IgD-negative memory B cell (primary cell): ENCODE measurements at regions not wholly inside any gene's neighbourhood (a gene's known extent, or its start where the extent isn't known, plus 50 kb on each side); places are given as distances from the start of the nearest gene placed in this dataset.

Experiments
- H3K27ac Mint-ChIP-seq, 3 donors: one replicate each; pipeline ENCODE4 v1.8.0; 2020 to 2022; ENCODE audit warnings: mild to moderate bottlenecking in 3 of 3, mixed read lengths in 3 of 3, moderate library complexity in 1 of 3
- H3K27me3 Mint-ChIP-seq: one replicate; pipeline ENCODE4 v1.8.0; 2021; ENCODE audit warnings: mixed read lengths
- H3K36me3 Mint-ChIP-seq: one replicate; pipeline ENCODE4 v1.8.0; 2020; ENCODE audit warnings: mild to moderate bottlenecking, mixed read lengths
- H3K4me1 Mint-ChIP-seq, 3 donors: one replicate each; pipeline ENCODE4 v1.8.0; 2020 to 2022; ENCODE audit warnings: mixed read lengths in 3 of 3, mild to moderate bottlenecking in 1 of 3
- H3K4me3 Mint-ChIP-seq, 4 donors: one replicate each; pipeline ENCODE4 v1.8.0; 2020 to 2022; ENCODE audit warnings: mild to moderate bottlenecking in 4 of 4, mixed read lengths in 4 of 4, moderate library complexity in 3 of 4
- H3K9me3 Mint-ChIP-seq, 3 donors: one replicate each; pipeline ENCODE4 v1.8.0; 2020 to 2021; ENCODE audit warnings: mixed read lengths in 3 of 3, mild to moderate bottlenecking in 1 of 3

DNA sequence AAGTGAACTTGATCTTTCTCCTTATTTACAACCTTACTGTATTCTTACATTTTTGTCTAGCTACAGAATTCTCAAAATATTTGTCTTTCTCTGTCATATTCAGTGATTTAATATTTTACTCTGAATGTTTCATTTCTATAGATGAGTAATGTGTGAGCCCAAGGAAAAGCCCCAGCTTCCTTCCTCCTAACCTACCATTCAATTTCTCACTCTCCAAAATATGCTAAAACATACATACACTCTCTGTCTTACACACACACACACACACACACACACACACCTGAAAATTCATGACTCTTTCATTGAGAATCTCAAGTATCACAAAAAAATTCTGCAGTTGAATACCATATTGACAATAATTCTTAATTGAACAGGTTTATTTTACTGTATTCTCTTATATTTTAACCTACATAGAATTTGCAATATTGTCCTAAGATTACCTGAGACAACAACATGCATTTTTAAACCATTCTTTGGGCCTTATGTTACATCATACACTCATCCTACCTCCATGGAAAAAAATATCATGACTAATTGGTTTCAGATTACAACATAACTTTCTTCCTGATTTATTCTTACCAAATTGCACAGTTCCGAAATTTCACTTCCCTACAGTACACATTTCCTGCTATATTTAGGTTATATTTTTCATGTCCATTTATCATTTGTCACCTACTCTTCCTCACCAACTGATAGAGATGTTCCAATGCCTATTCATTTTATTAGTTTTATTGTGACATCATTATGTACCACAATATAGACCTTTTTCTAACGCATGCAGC, 1965.6 kb upstream of the PCDH20 start:
- peaks cover 0 to under 1% (median 0%) of the 10 kb centered on the region in 3 donors for H3K4me1 Mint-ChIP-seq
- no peak overlapping the region for H3K4me3 Mint-ChIP-seq
- H3K27me3 Mint-ChIP-seq, result no peaks in the 10 kb centered on the region
- H3K9me3 Mint-ChIP-seq, result peaks cover 2 to 11% (median 2%) of the 10 kb centered on the region in 3 donors
- H3K36me3 Mint-ChIP-seq, result no peaks in the 10 kb centered on the region
- H3K27ac Mint-ChIP-seq, result no peak overlapping the region

DNA sequence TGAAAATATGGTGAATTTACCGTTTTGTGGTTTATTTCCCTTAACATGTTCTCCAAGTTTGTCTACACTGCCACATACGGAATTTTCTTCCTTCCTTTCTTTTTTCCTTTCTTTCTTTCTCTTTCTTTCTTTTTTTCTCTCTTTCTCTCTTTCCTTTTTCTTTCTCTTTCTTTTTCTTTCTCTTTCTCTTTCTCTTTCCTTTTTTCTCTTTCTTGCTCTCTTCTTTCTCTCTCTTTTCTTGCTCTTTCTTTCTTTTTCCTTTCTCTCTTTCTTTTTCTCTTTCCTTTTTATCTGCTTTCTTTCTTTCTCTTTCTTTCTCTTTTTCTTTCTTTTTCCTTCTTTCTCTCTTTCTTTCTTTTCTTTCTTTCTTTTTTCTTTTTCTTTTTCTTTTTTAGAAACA, 1962.3 kb upstream of the PCDH20 start:
- H3K4me1 Mint-ChIP-seq, result peaks cover 0 to 1% (median 0%) of the 10 kb centered on the region in 3 donors
- H3K27me3 Mint-ChIP-seq, result no peaks in the 10 kb centered on the region
- peaks cover 2 to 12% (median 3%) of the 10 kb centered on the region in 3 donors for H3K9me3 Mint-ChIP-seq
- no peak overlapping the region for H3K4me3 Mint-ChIP-seq
- no peak overlapping the region for H3K27ac Mint-ChIP-seq
- no peaks in the 10 kb centered on the region for H3K36me3 Mint-ChIP-seq

DNA sequence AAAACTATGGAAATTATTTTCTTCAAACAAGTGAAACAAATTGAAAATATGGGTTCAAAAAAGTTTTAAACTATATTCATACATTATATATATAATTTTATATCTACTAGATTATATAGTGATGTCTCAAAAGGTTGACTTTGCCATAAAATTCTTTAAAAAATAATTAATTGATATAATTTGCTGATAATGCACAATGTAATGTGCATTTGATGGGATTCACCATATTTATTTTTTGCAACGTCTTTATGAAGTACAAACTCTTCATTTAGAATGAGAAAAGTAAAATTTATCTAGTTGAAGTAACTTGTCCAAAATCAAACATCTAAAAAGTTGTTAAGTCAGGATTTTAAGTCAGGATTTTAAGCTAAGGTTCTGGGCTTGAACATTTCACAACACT, 1954.5 kb upstream of the PCDH20 start:
- H3K4me1 Mint-ChIP-seq, result no peaks in the 10 kb centered on the region
- no peak overlapping the region for H3K27ac Mint-ChIP-seq
- no peaks in the 10 kb centered on the region for H3K36me3 Mint-ChIP-seq
- H3K4me3 Mint-ChIP-seq, result no peak overlapping the region
- peaks cover 0 to 8% (median 0%) of the 10 kb centered on the region in 3 donors for H3K9me3 Mint-ChIP-seq
- no peaks in the 10 kb centered on the region for H3K27me3 Mint-ChIP-seq

DNA sequence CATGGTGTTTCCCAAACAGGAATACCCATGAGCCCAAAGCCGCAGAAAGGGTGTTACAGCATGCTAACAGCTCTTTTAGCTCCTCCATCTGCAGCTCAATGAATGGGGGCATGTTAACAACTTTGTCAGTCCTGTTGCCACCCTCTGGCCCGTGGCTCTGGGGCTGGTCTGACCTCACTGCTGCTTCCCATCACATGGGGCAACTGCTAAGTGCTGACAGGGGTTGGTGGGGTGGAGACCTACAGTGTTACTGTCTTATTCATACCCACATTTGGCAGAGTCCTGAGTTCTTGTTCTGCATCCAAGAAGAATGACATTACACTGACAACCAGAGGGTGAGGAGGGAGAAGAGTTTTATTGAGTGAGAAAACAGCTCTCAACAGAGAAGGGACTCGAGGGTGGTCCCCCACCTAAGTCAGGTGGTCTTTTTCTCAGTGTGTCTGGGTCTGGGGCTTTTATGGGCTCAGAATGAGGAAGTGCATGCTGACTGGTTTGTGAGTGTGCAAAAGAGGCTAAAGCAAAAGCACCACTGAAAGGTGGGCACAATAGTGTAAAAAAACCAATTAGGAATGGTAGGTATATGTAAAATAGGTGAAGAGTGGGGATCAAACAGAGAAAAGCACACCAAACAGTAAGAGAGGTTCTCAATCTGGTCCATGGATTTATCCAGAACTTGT, 1952.0 kb upstream of the PCDH20 start:
- Mint-ChIP-seq H3K36me3 (no peaks in the 10 kb centered on the region), H3K9me3 (peaks cover 0 to 6% (median 0%) of the 10 kb centered on the region in 3 donors), H3K27me3 (no peaks in the 10 kb centered on the region), H3K27ac (no peak overlapping the region), H3K4me1 (no peaks in the 10 kb centered on the region), H3K4me3 (no peak overlapping the region)

DNA sequence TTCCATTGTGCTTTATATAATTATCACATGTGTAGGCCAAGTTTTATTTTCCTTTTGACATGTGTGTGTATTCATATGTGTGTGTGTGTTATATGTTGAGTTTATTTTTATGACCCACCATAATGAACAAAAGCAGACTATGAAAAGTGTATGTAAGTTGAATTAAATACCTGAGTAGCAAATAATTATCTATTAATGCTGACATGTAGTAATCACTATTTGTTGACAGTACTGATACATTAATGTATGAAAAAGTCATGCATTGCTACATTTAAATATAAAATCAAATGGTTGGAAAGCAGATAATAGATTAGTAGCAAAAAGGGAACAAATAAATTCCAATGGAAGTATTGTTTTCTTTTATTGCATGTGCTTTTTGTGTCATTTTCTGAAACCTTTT, 1948.5 kb upstream of the PCDH20 start:
- no peak overlapping the region for H3K27ac Mint-ChIP-seq
- H3K4me1 Mint-ChIP-seq, result no peaks in the 10 kb centered on the region
- no peak overlapping the region for H3K4me3 Mint-ChIP-seq
- no peaks in the 10 kb centered on the region for H3K36me3 Mint-ChIP-seq
- H3K9me3 Mint-ChIP-seq, result peaks cover 0 to 6% (median 0%) of the 10 kb centered on the region in 3 donors
- no peaks in the 10 kb centered on the region for H3K27me3 Mint-ChIP-seq

DNA sequence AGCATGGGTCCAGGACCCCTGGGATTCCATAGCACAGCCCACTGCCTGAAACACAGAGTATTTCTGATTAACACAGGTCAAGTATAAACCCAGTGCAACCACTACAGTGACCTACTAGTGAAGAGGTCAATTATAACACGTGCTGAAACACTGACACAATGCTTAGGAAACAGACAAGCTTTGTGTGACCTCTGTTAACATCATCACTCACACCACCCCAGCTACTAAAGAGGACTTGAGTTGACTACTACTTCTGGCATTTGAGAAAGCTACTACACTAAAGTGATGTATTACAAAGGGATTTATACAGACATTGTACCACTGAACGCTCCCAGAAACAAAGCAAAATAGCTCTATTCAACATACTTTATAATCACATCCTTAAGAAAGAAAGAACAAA, 1935.9 kb upstream of the PCDH20 start:
- Mint-ChIP-seq H3K27ac (no peak overlapping the region), H3K36me3 (no peaks in the 10 kb centered on the region), H3K4me3 (no peak overlapping the region), H3K4me1 (no peaks in the 10 kb centered on the region), H3K27me3 (no peaks in the 10 kb centered on the region), H3K9me3 (peaks cover 0 to 5% (median 0%) of the 10 kb centered on the region in 3 donors)

DNA sequence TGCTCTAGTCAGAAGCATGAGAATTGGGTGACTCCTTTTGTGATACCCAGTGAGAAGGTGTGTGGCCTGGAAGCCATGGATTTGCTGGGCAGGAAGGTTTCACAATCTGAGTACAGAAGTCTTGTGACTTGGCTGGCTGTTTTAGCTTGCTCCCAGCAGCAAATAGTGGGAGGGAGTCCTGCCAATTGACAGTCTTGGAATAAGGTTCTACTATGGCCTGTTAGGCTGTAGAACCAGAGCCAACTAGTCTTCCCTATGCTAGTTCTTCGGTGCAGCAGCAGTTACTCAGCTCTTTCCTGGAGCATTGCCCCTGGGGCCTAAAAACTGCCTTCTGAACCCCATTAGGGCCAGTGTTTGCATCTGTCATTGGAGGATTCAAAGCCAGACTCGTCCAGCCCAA, 1935.4 kb upstream of the PCDH20 start:
- Mint-ChIP-seq H3K9me3 (peaks cover 0 to 6% (median under 1%) of the 10 kb centered on the region in 3 donors), H3K4me3 (no peak overlapping the region), H3K27me3 (no peaks in the 10 kb centered on the region), H3K27ac (no peak overlapping the region), H3K4me1 (no peaks in the 10 kb centered on the region), H3K36me3 (no peaks in the 10 kb centered on the region)

DNA sequence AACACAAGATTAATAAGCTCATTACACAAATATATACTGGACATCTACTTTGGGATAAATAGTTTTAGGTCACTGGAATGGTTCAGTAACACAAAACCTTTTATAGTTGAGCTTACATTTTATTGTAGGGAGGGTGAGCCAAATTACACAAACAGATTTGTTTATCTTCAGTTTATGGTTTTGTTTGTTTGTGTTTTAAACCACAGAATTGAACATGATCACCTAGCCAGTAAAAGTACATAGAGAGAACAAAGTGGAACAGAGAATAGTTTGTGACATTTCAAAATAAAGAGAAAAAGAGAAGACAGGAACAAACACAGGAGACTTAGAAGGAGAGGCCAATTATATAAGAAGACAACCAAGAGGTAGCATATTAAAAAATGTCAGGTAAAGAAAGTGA, 1930.2 kb upstream of the PCDH20 start:
- Mint-ChIP-seq H3K27me3 (no peaks in the 10 kb centered on the region), H3K27ac (no peak overlapping the region), H3K4me3 (no peak overlapping the region), H3K36me3 (no peaks in the 10 kb centered on the region), H3K4me1 (no peaks in the 10 kb centered on the region), H3K9me3 (peaks cover 0 to 10% (median 7%) of the 10 kb centered on the region in 3 donors)

DNA sequence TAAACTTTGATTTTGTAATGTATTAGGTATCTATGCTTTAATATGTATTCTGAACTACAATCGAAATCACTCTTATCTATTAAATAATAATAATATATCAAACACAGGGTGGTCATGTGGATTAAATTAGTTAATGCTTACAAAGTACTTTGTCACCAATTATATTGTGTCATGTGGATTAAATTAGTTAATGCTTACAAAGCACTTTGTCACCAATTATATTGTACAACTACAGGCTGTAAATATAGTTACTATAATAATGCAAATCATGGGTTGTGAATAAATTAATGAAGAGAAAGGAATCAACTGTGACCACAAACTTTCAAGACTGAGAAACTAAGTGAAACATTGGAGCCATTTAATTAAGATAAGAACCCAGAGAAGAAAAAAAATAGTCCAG, 1929.1 kb upstream of the PCDH20 start:
- no peaks in the 10 kb centered on the region for H3K27me3 Mint-ChIP-seq
- no peaks in the 10 kb centered on the region for H3K36me3 Mint-ChIP-seq
- H3K9me3 Mint-ChIP-seq, result peaks cover 0 to 10% (median 7%) of the 10 kb centered on the region in 3 donors
- no peak overlapping the region for H3K4me3 Mint-ChIP-seq
- H3K27ac Mint-ChIP-seq, result no peak overlapping the region
- H3K4me1 Mint-ChIP-seq, result no peaks in the 10 kb centered on the region

DNA sequence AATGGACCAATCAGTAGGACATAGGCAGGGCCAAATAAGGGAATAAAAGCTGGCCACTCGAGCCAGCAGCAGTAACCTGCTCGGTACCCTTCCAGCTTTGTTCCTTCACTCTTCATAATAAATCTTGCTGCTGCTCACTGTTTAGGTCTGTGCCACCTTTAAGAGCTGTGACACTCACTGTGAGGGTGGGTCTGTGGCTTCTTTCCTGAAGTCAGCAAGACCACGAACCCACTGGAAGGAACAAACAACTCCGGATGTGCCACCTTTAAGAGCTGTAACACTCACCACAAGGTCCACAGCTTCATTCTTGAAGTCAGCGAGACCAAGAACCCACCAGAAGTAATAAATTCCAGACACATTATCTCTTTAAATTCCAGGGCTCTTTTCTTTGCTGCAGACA, 1922.3 kb upstream of the PCDH20 start:
- Mint-ChIP-seq H3K36me3 (no peaks in the 10 kb centered on the region), H3K9me3 (peaks cover 0 to 5% (median 4%) of the 10 kb centered on the region in 3 donors), H3K4me3 (no peak overlapping the region), H3K27ac (no peak overlapping the region), H3K27me3 (no peaks in the 10 kb centered on the region), H3K4me1 (no peaks in the 10 kb centered on the region)

DNA sequence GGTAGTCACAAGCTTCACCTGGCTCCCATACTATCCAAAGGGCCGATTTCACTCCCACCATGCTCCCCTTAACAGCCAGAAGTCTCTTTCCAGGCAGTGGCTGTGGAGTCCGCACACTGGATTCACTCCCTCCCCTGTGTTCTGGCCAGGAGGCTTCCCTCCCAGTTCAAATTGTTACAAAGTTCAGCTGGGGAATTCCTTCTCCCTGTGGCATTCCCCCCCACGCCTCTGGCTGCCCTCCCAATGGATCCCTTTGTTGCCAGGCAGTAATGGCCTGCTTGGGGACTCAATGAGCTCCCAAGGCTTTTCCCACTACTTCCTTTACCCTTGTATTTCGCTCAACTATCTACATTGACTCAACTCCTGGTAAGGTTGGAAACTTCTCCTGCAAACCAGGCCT, 1921.4 kb upstream of the PCDH20 start:
- Mint-ChIP-seq H3K9me3 (peaks cover 0 to 8% (median 4%) of the 10 kb centered on the region in 3 donors), H3K4me3 (no peak overlapping the region), H3K4me1 (no peaks in the 10 kb centered on the region), H3K27ac (no peak overlapping the region), H3K36me3 (no peaks in the 10 kb centered on the region), H3K27me3 (no peaks in the 10 kb centered on the region)

DNA sequence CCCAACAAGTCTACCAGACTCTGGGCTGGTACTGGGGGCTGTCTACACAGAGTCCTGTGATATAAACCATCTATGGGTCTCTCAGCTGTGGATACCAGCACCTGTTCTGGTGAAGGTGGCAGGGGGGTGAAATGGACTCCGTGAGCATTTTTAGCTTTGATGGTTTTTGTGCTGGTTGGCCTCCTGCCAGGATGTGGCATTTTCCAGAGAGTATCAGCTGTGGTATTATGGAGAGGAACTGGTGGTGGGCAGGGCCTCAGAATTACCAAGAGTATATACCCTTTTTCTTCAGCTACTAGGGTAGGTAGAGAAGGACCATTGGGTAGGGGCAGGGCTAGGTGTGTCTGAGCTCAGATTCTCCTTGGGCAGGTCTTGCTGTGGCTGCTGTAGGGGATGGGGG, 1920.9 kb upstream of the PCDH20 start:
- H3K9me3 Mint-ChIP-seq, result peaks cover 0 to 8% (median 4%) of the 10 kb centered on the region in 3 donors
- no peak overlapping the region for H3K4me3 Mint-ChIP-seq
- H3K27ac Mint-ChIP-seq, result no peak overlapping the region
- H3K27me3 Mint-ChIP-seq, result no peaks in the 10 kb centered on the region
- no peaks in the 10 kb centered on the region for H3K36me3 Mint-ChIP-seq
- H3K4me1 Mint-ChIP-seq, result no peaks in the 10 kb centered on the region

DNA sequence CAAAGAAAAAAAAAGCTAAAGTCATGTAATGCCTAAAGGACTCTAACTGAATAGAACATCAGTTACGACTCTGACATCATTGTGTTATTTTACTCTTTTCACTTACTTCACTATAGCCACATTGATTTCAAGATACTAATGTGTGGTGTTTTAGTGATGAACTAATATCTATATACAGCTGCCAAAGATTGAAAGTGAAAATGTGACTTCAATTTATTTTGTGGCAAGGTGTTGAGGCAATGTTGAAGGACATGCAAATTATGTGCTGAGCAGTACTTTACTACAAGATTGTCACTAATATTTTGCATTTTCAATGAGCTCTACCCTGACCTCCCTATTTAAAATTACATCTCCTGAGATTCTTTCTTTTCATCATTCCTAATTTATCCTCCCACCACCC, 1911.9 kb upstream of the PCDH20 start:
- H3K27ac Mint-ChIP-seq, result no peak overlapping the region
- peaks cover 0 to 15% (median 2%) of the 10 kb centered on the region in 3 donors for H3K9me3 Mint-ChIP-seq
- H3K4me3 Mint-ChIP-seq, result no peak overlapping the region
- no peaks in the 10 kb centered on the region for H3K36me3 Mint-ChIP-seq
- H3K27me3 Mint-ChIP-seq, result no peaks in the 10 kb centered on the region
- no peaks in the 10 kb centered on the region for H3K4me1 Mint-ChIP-seq

DNA sequence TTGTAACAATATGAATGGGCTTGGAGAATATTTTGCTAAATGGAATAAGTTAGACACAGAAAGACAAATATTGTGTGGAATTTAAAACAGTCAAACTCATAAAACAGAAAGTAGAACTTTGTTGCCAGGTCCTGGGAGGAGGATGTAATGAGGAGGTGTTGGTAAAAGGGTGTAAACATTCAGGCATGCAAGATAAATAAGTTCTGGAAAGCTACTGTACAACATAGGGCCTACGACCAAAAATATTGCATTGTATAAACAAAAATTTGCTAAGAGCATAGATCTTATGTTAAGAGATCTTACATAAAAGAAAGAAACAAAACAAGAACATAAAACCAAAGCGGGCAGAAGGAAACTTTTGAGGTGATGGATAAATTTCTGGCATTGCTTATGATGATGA, 1907.8 kb upstream of the PCDH20 start:
- Mint-ChIP-seq H3K4me3 (no peak overlapping the region), H3K36me3 (peaks cover 2% of the 10 kb centered on the region), H3K27ac (no peak overlapping the region), H3K9me3 (peaks cover 3 to 10% (median 4%) of the 10 kb centered on the region in 3 donors), H3K27me3 (no peaks in the 10 kb centered on the region), H3K4me1 (no peaks in the 10 kb centered on the region)

DNA sequence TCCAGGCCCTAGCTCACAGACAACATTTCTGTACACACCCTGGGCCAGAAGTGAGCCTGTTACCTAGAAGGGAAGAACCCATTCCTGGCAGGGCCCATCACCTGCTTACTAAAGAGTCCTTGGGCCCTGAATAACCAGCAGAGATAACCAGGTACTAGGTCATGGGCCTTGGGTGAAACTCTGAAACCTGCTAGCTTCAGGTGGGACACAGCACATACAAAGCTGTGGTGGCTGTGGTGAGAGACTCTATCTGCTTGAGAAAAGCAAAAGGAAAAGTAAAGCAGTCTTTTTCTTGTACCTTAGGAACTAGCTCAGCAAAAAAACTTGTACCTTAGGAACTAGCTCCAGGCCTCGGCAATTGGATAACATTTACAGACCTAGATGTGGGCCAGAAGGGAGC, 1895.9 kb upstream of the PCDH20 start:
- Mint-ChIP-seq H3K36me3 (no peaks in the 10 kb centered on the region), H3K4me3 (no peak overlapping the region), H3K27me3 (no peaks in the 10 kb centered on the region), H3K4me1 (peaks cover 0 to 1% (median 0%) of the 10 kb centered on the region in 3 donors), H3K9me3 (peaks cover 3 to 10% (median 7%) of the 10 kb centered on the region in 3 donors), H3K27ac (no peak overlapping the region)
